Ovary (tissue), 7 donors: ENCODE measurements at regions not wholly inside any gene's neighbourhood (a gene's known extent, or its start where the extent isn't known, plus 50 kb on each side); places are given as distances from the start of the nearest gene placed in this dataset.

Experiments used
- DNase-seq, 5 donors: peaks; one replicate each; pipeline ENCODE4 v3.0.0-alpha.2; 2019 to 2020
- H3K27ac ChIP-seq, 2 donors: fragments of 200-600 bp; one replicate each; pipeline versions ENCODE4 v1.5.1 to v1.8.0; 2019 to 2022
- H3K27me3 ChIP-seq: fragments of 200-600 bp; one replicate; pipeline ENCODE4 v1.8.0; 2022
- H3K36me3 ChIP-seq: fragments of 200-600 bp; sonication (generic); one replicate; pipeline ENCODE4 v1.5.1; 2019
- H3K4me1 ChIP-seq: one replicate; pipeline ENCODE4 v1.8.1; 2013; ENCODE audit warnings: mild to moderate bottlenecking, moderate library complexity; ENCODE audit not compliant: insufficient read depth
- H3K4me3 ChIP-seq: fragments of 200-600 bp; sonication (generic); one replicate; pipeline ENCODE4 v1.5.1; 2017
- H3K9me3 ChIP-seq, 2 donors: fragments of 200-600 bp in 1 of 2; sonication (generic) in 1 of 2; one replicate each; pipeline versions ENCODE4 v1.5.1 to v1.8.1; 2013 to 2019; ENCODE audit warnings: mild to moderate bottlenecking in 1 of 2, moderate library complexity in 1 of 2
- CTCF ChIP-seq, 3 donors: fragments of 450-650 bp in 2 of 3; fragments of 200-600 bp in 1 of 3; IDR thresholded peaks; one replicate each; pipeline versions ENCODE4 v1.5.1 to v1.8.0; 2016 to 2022; ENCODE audit warnings: antibody characterized with exemption in 3 of 3, mild to moderate bottlenecking in 1 of 3
- EP300 ChIP-seq: sonication (generic); formaldehyde crosslinking; IDR thresholded peaks from one replicate; pipeline ENCODE4 v1.6.1; 2017; ENCODE audit warnings: antibody characterized with exemption
- POLR2A ChIP-seq: fragments of 450-650 bp; IDR thresholded peaks from one replicate; pipeline ENCODE4 v1.6.1; 2017; ENCODE audit warnings: antibody characterized with exemption, mild to moderate bottlenecking, moderate library complexity
- WGBS, 3 donors: extraction: QIAGEN DNeasy Blood & Tissue Kit in 1 of 3; methylation state at CpG; one replicate each; pipeline versions ENCODE4 v1.1.5 to v1.1.7; 2013 to 2017; 5-methylcytosine and 5-hydroxymethylcytosine counted together
- intact Hi-C, 4 donors: fragments of 100-400 bp; cut with DNase I; formaldehyde crosslinking; loops; one replicate each; pipeline versions ENCODE4 v1.11.0 to v1.15.1; 2022 to 2023
- donor health status: DM: no; HTN: no; CAD: no; lungs with moderate emphysema.
- donor health status: DM: no; HTN: no; CAD: no.
- donor health status: Bipolar disorder and iron deficiency.
- donor health status: DM: no; HTN: no; CAD: no.
- donor health status: DM: yes; HTN: yes; CAD: no.

GRCh38 chr15:95475067-95475466 lies 855.4 kb upstream of the NR2F2 start:
- Histone ChIP-seq H3K4me3 (no peak overlapping the region), H3K27ac (peak overlapping the region in 1 of 2 donors; percentile 2), H3K4me1 (peaks cover 8% of the 10 kb centered on the region), H3K9me3 (no peaks in the 10 kb centered on the region), H3K36me3 (no peaks in the 10 kb centered on the region), H3K27me3 (no peaks in the 10 kb centered on the region)
- WGBS, 3 donors: 46 to 68% (median 59%) methylated on average over 5 of the region's 5 CpGs
- no peak for DNase-seq
- TF ChIP-seq EP300 (no peak), POLR2A (no peak), CTCF (IDR thresholded peaks at IDR 0.05) (no peak)
- intact Hi-C loops: loop anchor here in 2 of 4 donors (10.0 kb wide), 2 partner anchors 400 to 860 kb away; partner anchors contain the start of gene NR2F2 (in 1 of the 2)

- WGBS, 3 donors: 72 to 84% (median 75%) methylated on average over 3 of the region's 3 CpGs
- TF ChIP-seq EP300: no peak
- TF ChIP-seq CTCF (IDR thresholded peaks at IDR 0.05): no peak
- no peak for TF ChIP-seq POLR2A
- Histone ChIP-seq H3K4me1 (peaks cover 5% of the 10 kb centered on the region), H3K4me3 (no peak overlapping the region), H3K9me3 (no peaks in the 10 kb centered on the region), H3K27me3 (no peaks in the 10 kb centered on the region), H3K36me3 (no peaks in the 10 kb centered on the region), H3K27ac (no peak overlapping the region)
- DNase-seq: no peak
- intact Hi-C loops: loop anchor here in 2 of 4 donors (10.0 kb wide), 2 partner anchors 395 to 855 kb away; partner anchors contain the start of gene NR2F2 (in 1 of the 2)
These were observed 851.2 kb upstream of the NR2F2 start for GRCh38 chr15:95479308-95479707.

GRCh38 chr15:95485367-95485766 lies 845.1 kb upstream of the NR2F2 start:
- H3K27ac ChIP-seq: no peak overlapping the region
- no peaks in the 10 kb centered on the region for H3K4me1 ChIP-seq
- intact Hi-C loops: loop anchor here in 1 of 4 donors (10.0 kb wide), 1 partner anchor 79 kb away; no protein-coding TSS in a partner anchor
- DNase-seq: no peak
- no peak overlapping the region for H3K4me3 ChIP-seq
- no peaks in the 10 kb centered on the region for H3K9me3 ChIP-seq
- TF ChIP-seq CTCF (IDR thresholded peaks at IDR 0.05): no peak
- no peak for TF ChIP-seq POLR2A
- no peak for TF ChIP-seq EP300
- no peaks in the 10 kb centered on the region for H3K27me3 ChIP-seq
- no peaks in the 10 kb centered on the region for H3K36me3 ChIP-seq

- no peak for TF ChIP-seq EP300
- no peak for TF ChIP-seq CTCF (IDR thresholded peaks at IDR 0.05)
- no peak for TF ChIP-seq POLR2A
- no peaks in the 10 kb centered on the region for H3K4me1 ChIP-seq
- no peak overlapping the region for H3K4me3 ChIP-seq
- H3K27me3 ChIP-seq: no peaks in the 10 kb centered on the region
- no peaks in the 10 kb centered on the region for H3K36me3 ChIP-seq
- intact Hi-C loops: loop anchor here in 1 of 4 donors (10.0 kb wide), 1 partner anchor 79 kb away; no protein-coding TSS in a partner anchor
- H3K27ac ChIP-seq: no peak overlapping the region
- WGBS, 3 donors: 32 to 58% (median 44%) methylated on average over 5 of the region's 5 CpGs
- DNase-seq: no peak
- H3K9me3 ChIP-seq: no peaks in the 10 kb centered on the region
These were observed 844.3 kb upstream of the NR2F2 start for GRCh38 chr15:95486224-95486623.
